HepG2 (cell line): ENCODE measurements at regions not wholly inside any gene's neighbourhood (a gene's known extent, or its start where the extent isn't known, plus 50 kb on each side); places are given as distances from the start of the nearest gene placed in this dataset.

Experiments used
- TCF12 ChIP-seq, 2 experiments: fragments of 450-650 bp in 1 of 2; sonication (generic) in 1 of 2; formaldehyde crosslinking in 1 of 2; IDR thresholded peaks; 2 replicates each; pipeline versions ENCODE4 v1.6.1 to v1.8.0; 2017 to 2022; ENCODE audit warnings: antibody characterized with exemption in 1 of 2, mild to moderate bottlenecking in 1 of 2, missing genetic modification reagents in 1 of 2, moderate library complexity in 1 of 2
- ZNF672 ChIP-seq: sonication (generic); formaldehyde crosslinking; IDR thresholded peaks from 2 replicates; pipeline ENCODE4 v1.8.1; 2022; ENCODE audit warnings: missing genetic modification reagents

DNA sequence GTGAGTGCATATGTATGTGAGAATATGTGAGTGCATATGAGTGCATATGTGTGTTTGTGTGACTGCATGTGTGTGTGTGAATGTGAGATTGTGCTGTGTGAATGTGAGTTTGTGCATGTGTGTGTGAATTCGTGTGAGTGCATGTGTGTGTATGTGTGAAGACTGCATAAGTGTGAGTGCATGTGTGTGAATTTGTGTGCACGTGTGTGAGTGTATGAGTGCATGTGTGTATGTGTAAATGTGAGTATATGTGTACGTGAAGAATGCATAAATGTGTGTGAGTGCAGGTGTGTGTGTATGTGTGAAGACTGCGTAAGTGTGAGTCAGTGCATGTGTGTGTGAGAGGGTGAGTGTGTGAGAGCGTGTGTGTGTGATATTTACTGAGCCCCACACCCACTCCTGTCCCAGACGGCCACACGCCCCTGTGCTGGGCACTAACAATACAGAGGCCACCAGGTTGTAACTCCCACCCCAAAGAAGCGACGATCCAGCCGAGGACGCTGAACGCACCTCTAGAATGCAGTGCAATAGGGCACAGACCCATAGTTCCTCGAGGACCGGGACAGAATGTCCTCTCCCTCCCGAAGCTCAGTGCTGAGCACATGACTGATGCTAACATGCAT, 97.8 kb downstream of the C16orf95 start:
- TF ChIP-seq TCF12 (IDR thresholded peaks at IDR 0.05) (no peak), TCF12 (CRISPR knock-in tag; IDR thresholded peaks at IDR 0.05) (no peak), ZNF672 (CRISPR knock-in tag) (no peak)
